Loucy (cell line): ENCODE measurements at regions not wholly inside any gene's neighbourhood (a gene's known extent, or its start where the extent isn't known, plus 50 kb on each side); places are given as distances from the start of the nearest gene placed in this dataset.
"Not testable (repeated sequence)": the region's sequence is repeated elsewhere in the genome, so short reads cannot be mapped to it uniquely, and the experiment has no call there.

Experiments
- H2AFZ ChIP-seq: fragments of 200-600 bp; sonication (generic); 2 replicates; pipeline ENCODE4 v1.6.0; 2016; ENCODE audit warnings: antibody characterized with exemption, mild to moderate bottlenecking, low read length, moderate library complexity
- H3F3A ChIP-seq: fragments of 200-600 bp; 2 replicates; pipeline ENCODE4 v1.6.0; 2016; ENCODE audit warnings: antibody characterized with exemption, low read depth, mild to moderate bottlenecking
- H3K27me3 ChIP-seq: fragments of 200-600 bp; sonication (generic); 2 replicates; pipeline ENCODE4 v1.6.1; 2014; ENCODE audit warnings: low read length, mild to moderate bottlenecking; ENCODE audit not compliant: insufficient read depth, poor library complexity, severe bottlenecking
- H3K36me3 ChIP-seq: fragments of 200-600 bp; sonication (generic); 2 replicates; pipeline ENCODE4 v1.6.1; 2016; ENCODE audit warnings: low read length; ENCODE audit not compliant: insufficient read depth
- H3K4me1 ChIP-seq: fragments of 200-600 bp; sonication (generic); 2 replicates; pipeline ENCODE4 v1.5.1; 2014; ENCODE audit warnings: low read length, mild to moderate bottlenecking; ENCODE audit not compliant: insufficient read depth, poor library complexity, severe bottlenecking
- H3K4me2 ChIP-seq: fragments of 200-600 bp; sonication (generic); 2 replicates; pipeline ENCODE4 v1.6.0; 2014; ENCODE audit warnings: antibody characterized with exemption, low read length, low read depth, mild to moderate bottlenecking; ENCODE audit not compliant: poor library complexity, severe bottlenecking
- H3K4me3 ChIP-seq: fragments of 200-600 bp; sonication (generic); 2 replicates; pipeline ENCODE4 v1.5.1; 2014; ENCODE audit warnings: low read length, mild to moderate bottlenecking, mixed read lengths; ENCODE audit not compliant: poor library complexity, severe bottlenecking
- H3K79me2 ChIP-seq: fragments of 200-600 bp; sonication (generic); 2 replicates; pipeline ENCODE4 v1.6.1; 2014; ENCODE audit warnings: low read length; ENCODE audit not compliant: insufficient read depth
- H3K9ac ChIP-seq: fragments of 200-600 bp; sonication (generic); 2 replicates; pipeline ENCODE4 v1.6.0; 2014; ENCODE audit warnings: mild to moderate bottlenecking, low read depth, low read length, moderate library complexity; ENCODE audit not compliant: poor library complexity, severe bottlenecking
- H3K9me2 ChIP-seq: fragments of 200-600 bp; sonication (generic); replicated peaks from 2 replicates; pipeline ENCODE4 v1.6.1; 2016; ENCODE audit warnings: low read depth, low read length, mixed read lengths
- H3K9me3 ChIP-seq: fragments of 200-600 bp; sonication (generic); 2 replicates; pipeline ENCODE4 v1.6.1; 2014; ENCODE audit warnings: mild to moderate bottlenecking, antibody characterized with exemption, low read length, low read depth; ENCODE audit not compliant: insufficient read depth
- H4K20me1 ChIP-seq: fragments of 200-600 bp; sonication (generic); 2 replicates; pipeline ENCODE4 v1.6.0; 2014; ENCODE audit warnings: antibody characterized with exemption, low read length, mild to moderate bottlenecking; ENCODE audit not compliant: insufficient read depth, poor library complexity, severe bottlenecking
- CTCF ChIP-seq: fragments of 200-600 bp; sonication (generic); conservative IDR thresholded peaks from 2 replicates; pipeline ENCODE4 v1.5.1; 2014; ENCODE audit warnings: mild to moderate bottlenecking, antibody characterized with exemption, low read length
- EZH2phosphoT487 ChIP-seq: fragments of 200-600 bp; IDR thresholded peaks from 2 replicates; pipeline ENCODE4 v1.6.1; 2018; ENCODE audit warnings: antibody characterized with exemption, mild to moderate bottlenecking, moderate library complexity, borderline replicate concordance

DNA sequence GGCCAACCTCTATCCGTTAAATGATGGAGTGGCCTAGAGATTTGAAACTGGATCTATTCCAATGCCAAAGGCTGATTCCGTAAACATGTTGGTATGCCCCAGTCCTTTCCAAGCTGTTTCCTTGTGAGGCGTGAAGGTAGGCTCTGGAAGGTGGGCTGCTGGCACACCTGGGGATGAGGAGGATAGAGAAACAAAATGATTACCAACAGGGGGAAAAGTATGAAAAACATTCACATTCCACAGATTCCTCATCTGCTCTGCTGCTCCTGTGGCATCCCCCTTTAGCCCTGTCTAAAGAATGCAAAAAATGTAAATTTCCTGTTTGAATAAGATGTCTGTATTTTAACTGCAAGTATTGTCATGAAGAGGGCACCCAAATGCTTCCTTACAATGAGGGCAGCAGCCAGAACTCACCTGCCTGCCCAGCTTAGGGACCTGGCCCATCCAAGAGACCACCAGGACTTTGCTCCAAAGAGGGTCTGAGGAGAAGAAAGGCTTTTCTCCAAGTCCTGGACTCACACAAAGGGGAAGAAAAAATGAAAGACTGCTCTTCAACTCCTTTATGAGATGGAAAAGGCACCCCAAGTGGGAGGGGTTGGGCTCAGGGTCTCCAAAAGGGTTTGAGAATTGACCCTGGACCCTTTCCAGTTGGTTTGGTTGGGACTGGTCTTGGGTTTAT is 132.3 kb upstream of the PELI1 start:
- H3F3A ChIP-seq, result no peaks in the 10 kb centered on the region
- H3K9ac ChIP-seq, result no peak overlapping the region
- H4K20me1 ChIP-seq, result no peaks in the 10 kb centered on the region
- no peak overlapping the region for H2AFZ ChIP-seq
- no peaks in the 10 kb centered on the region for H3K36me3 ChIP-seq
- H3K4me1 ChIP-seq, result peaks cover 6% of the 10 kb centered on the region
- H3K27me3 ChIP-seq, result no peaks in the 10 kb centered on the region
- no peaks in the 10 kb centered on the region for H3K9me3 ChIP-seq
- no peak for TF ChIP-seq EZH2phosphoT487
- no peak for TF ChIP-seq CTCF
- no peak overlapping the region for H3K4me2 ChIP-seq
- H3K4me3 ChIP-seq, result no peak overlapping the region
- H3K79me2 ChIP-seq, result no peaks in the 10 kb centered on the region
- H3K9me2 ChIP-seq, result no peaks in the 10 kb centered on the region

- Histone ChIP-seq H3K9me3 (no peaks in the 10 kb centered on the region), H3K9ac (no peak overlapping the region), H3K4me1 (peaks cover 6% of the 10 kb centered on the region), H3K27me3 (no peaks in the 10 kb centered on the region), H3K4me3 (no peak overlapping the region), H3K79me2 (no peaks in the 10 kb centered on the region), H4K20me1 (no peaks in the 10 kb centered on the region), H3F3A (no peaks in the 10 kb centered on the region), H3K9me2 (no peaks in the 10 kb centered on the region), H3K36me3 (no peaks in the 10 kb centered on the region), H2AFZ (no peak overlapping the region), H3K4me2 (no peak overlapping the region)
- no peak for TF ChIP-seq CTCF
- TF ChIP-seq EZH2phosphoT487, result no peak
Measured at GRCh38 chr2:64277101-64277849, 133.1 kb upstream of the PELI1 start.

- not testable (repeated sequence) for H4K20me1 ChIP-seq, H2AFZ ChIP-seq, H3K36me3 ChIP-seq, H3K9me2 ChIP-seq, H3K27me3 ChIP-seq, H3K4me2 ChIP-seq, H3F3A ChIP-seq, H3K9ac ChIP-seq, H3K4me3 ChIP-seq, H3K79me2 ChIP-seq, H3K4me1 ChIP-seq, H3K9me3 ChIP-seq
Measured at GRCh38 chr2:64280812-64281211, 136.6 kb upstream of the PELI1 start.
